GM10266 (cell line): ENCODE measurements at regions not wholly inside any gene's neighbourhood (a gene's known extent, or its start where the extent isn't known, plus 50 kb on each side); places are given as distances from the start of the nearest gene placed in this dataset.

Source experiments
- DNase-seq: peaks from one replicate; pipeline ENCODE4 v3.0.0; 2012; ENCODE audit errors: extremely low spot score
- CTCF ChIP-seq: IDR thresholded peaks from 2 replicates; pipeline ENCODE4 v1.5.1; 2012; ENCODE audit warnings: mild to moderate bottlenecking, low read depth; ENCODE audit not compliant: control insufficient read depth, insufficient read depth; ENCODE audit errors: missing control alignments

- no peak for DNase-seq
- no peak for TF ChIP-seq CTCF
Measured at GRCh38 chr1:117795792-117796191, 133.6 kb downstream of the GDAP2 start.

GRCh38 chr1:117796226-117796625 is 133.2 kb downstream of the GDAP2 start:
- no peak for DNase-seq

GRCh38 chr1:117798550-117798949 is 130.9 kb downstream of the GDAP2 start:
- no peak for TF ChIP-seq CTCF

More at GRCh38 chr1:117796226-117796625, 133.2 kb downstream of the GDAP2 start:
- no peak for TF ChIP-seq CTCF

GRCh38 chr1:117802531-117803257 is 126.7 kb downstream of the GDAP2 start:
- no peak for DNase-seq

More at GRCh38 chr1:117798550-117798949, 130.9 kb downstream of the GDAP2 start:
- no peak for DNase-seq

GRCh38 chr1:117803318-117803717 is 126.1 kb downstream of the GDAP2 start:
- no peak for TF ChIP-seq CTCF
- no peak for DNase-seq

More at GRCh38 chr1:117802531-117803257, 126.7 kb downstream of the GDAP2 start:
- no peak for TF ChIP-seq CTCF

- DNase-seq = no peak
- TF ChIP-seq CTCF = no peak
Measured at GRCh38 chr1:117809764-117810163, 119.7 kb downstream of the GDAP2 start.

GRCh38 chr1:117810553-117810952 is 118.9 kb downstream of the GDAP2 start:
- TF ChIP-seq CTCF = no peak
- DNase-seq = no peak
